ENCODE measurements at regions not wholly inside any gene's neighbourhood (a gene's known extent, or its start where the extent isn't known, plus 50 kb on each side); places are given as distances from the start of the nearest gene placed in this dataset.
"Not testable (repeated sequence)": the region's sequence is repeated elsewhere in the genome, so short reads cannot be mapped to it uniquely, and the experiment has no call there.

DNA sequence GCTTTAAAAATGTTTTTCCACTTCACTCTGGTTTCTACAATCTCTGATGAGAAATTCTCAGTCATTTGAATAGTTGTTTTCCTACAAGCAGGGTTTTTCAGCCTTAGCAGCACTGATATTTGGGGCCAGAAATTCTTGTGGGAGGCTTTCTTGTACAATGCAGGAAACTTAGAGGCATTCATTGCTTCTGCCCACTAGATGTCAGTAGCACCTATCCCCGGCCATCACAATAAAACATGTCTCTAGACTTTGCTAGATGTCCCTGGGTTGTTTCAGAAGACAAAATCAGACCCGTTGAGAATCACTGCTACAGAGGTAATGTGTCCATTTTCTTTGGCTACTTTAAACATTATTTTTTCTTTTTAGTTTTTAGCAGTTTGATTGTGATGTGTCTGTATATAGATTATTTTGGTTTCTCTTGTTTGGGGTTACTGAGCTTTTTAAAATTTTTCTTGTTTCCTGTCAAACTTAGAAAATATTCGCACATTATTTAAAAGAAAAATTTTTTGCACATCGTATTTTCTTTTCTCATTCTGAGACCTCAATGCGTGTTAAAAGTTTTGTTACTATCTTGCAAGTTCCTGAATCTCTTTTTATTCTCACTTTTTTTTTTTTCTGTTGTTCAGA lies 60.8 kb upstream of the CCDC179 start:
- DNase-seq (ENCODE audit: low spot score): no peak
- FAIRE-seq: no peak

DNA sequence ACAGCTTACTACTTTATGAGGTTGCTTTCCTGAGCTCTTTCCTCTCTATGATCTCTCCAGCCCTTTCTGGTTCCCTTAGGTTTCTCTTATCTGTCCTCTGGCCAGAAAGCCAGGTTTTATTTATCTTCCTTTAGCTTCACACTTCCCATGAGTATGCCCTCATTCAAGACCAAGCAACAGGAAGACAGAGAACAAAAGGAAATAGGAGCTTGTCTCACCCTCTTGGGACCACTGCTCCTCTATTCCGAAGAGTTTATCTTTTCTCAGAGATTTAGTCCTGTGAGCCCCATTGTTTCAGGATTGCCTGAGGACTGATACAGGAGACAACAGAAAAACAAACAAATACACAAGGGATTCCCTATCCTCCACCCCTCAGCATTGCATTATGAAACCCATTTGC lies 62.4 kb upstream of the CCDC179 start:
- FAIRE-seq (no peak), DNase-seq (ENCODE audit: low spot score) (no peak)

DNA sequence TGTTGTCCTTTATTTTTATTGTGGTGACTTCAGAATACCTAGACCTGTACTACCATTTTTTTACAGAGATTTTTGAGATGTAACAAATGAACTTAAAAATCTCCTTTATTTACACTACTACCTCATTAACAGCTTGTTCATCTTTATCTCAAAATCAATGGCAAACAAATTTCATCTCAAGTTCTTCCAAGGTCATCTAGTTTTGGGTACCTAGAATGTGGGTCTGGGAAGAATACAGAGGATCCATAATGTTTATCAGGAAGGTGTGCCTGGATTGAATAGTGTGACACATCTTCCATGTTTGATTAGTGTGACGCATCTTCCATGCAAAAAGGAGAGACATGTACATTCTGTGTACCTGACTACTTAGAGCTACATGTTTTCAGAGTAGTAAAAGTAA lies 63.3 kb upstream of the CCDC179 start:
- FAIRE-seq: no peak
- no peak for DNase-seq (ENCODE audit: low spot score)

DNA sequence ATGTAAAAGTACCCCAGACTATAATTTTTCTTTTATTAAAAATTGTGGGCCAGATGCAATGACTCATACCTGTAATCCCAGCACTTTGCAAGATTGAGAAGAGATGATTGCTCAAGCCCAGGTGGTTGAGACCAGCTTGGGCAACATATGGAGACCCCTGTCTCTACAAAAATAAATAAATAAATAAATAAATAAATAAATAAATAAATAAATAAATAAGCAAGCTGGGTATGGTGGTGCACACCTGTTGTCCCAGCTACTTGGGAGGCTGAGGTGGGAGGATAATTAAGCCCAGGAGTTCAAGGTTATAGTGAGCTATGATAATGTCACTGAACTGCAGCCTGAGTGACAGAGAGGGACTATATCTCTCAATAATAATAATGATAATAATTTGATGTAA lies 66.1 kb upstream of the CCDC179 start:
- DNase-seq (ENCODE audit: low spot score) (no peak), FAIRE-seq (no peak)

DNA sequence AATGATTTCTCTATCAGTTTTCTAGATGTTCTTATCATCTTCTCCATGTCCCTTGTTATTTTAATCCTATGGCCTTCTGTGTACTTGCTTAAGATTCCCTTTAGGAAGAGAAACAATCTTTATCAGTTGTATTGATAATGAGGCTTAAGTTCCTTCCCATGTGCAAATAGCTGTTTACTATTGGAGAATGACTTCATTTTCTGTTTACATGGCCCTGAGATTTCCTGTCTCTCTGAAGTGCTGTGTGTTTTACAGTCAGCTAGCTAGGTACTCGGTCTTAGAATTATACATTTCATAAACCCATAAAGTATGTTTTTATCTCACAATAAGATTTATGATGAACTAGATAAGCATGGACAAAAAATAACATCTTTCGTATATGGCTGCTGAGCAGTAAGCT lies 67.5 kb upstream of the CCDC179 start:
- DNase-seq (ENCODE audit: low spot score): no peak
- FAIRE-seq: no peak

DNA sequence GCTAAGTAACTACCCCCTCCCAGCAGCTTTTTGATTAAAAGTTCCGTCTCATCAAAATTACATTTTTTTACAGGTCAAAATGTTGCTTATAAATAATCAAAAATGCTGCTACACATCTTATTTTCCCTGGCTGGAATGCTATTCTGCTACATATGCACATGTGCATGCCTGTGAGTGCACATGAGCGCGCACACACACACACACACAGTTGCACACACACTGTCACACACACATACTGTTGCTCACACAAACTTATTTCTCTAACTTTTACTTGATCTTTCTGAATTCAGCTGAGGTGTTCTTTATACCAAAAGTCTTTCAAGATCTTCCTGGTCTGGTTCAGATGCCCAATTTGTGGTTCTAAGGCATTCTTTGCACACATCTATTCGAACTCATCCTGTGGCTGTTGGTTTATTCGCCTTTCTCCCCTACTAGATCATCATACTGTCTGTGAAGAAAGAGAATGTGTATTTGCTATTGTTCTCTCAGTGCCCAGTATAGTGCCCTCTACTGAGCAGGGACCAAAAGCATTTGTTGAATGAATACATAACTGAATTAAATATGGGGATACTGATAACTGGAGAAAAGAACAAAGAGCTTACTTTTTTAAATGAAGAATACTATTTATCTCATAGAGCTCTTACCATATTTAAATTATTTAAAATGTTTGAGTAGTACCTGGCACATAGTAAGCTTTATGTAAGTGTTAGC lies 68.1 kb upstream of the CCDC179 start:
- DNase-seq (ENCODE audit: low spot score): no peak
- no peak for FAIRE-seq

DNA sequence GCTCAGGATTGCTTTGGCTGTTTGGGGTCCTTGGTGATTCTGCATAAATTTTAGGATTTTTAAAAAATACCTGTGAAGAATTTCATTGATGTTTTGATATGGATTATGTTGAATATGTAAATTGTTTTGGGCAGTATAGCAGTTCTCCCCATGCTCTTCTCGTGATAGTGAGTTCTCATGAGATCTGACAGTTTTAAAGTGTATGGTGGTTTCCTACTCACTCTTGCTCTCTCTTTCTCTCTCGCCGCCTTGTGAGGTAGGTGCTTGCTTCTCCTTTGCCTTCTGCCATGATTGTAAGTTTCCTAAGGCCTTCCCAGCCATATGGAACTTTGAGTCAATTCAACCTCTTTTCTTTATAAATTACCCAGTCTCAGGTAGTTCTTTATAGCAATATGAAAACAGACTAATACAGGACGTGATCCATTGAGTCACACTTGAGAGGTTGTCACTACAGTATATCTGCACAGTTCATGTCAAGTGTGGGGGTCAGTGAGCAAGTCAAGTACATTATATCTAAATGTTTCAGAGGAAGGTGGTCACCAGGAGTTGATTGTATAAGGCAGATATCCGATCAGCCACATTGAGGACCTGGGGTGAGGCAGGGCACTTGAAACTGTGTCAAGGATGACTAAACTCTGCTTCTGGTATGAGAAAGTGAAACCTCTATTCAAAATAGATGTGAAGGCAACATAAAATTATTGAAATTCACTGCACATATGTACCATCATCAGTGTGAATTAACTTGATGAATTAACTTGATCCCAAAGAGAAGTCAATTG lies 70.7 kb upstream of the CCDC179 start:
- FAIRE-seq: no peak
- no peak for DNase-seq (ENCODE audit: low spot score)

DNA sequence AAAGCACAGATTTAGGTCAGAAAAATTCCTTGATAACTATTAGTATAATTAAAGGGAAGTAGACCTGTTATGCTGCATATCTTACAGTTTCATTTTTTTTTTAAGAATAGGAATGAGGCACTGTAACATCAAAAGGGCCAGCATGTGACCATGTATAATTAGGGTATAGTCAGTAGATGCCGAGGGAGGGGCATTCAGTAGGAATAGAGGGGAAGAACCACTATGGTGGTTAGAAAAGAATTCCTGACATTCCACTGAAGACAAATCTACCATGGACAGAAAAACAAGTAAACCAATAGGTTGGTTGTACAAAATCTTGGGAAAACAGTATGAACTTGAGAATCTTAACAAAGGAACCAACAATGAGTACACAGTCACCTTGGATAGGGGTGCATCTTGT lies 78.4 kb upstream of the CCDC179 start:
- DNase-seq (ENCODE audit: low spot score): no peak

DNA sequence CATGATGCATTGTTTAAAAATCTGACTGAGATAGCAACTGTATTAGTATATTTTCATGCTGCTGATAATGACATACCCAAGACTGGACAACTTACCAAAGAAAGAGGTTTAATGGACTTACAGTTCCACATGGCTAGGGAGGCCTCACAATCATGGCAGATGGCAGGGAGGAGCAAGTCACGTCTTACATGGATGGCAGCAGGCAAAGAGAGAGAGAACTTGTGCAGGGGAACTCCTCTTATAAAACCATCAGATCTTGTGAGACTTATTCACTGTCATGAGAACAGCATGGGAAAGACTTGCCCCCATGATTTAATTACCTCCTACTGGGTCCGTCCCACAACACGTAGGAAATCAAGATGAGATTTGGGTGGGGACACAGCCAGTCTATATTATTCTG lies 81.3 kb upstream of the CCDC179 start:
- FAIRE-seq; DNase-seq (ENCODE audit: low spot score): not testable (repeated sequence)

More for the DNA sequence above, 78.4 kb upstream of the CCDC179 start:
- FAIRE-seq: no peak

DNA sequence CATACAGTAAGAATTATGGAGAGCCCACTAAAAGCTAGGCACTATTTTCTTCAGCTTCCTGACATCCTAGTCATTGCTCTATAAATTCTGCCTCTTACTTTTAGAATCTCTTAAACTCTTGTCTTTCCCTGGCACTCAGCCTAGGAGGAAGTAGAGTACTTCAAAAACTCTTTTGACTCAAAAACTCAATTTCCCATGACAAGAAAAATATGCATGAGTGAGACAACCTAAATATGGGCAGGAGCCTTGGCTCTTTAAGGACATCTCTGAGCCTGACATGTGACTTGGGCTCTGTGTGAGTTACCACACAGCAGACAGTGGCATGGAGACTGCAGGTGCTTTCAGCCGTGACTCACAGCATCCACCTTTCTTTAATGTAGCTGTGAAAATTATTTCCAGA lies 97.5 kb upstream of the CCDC179 start:
- FAIRE-seq: no peak
- DNase-seq (ENCODE audit: low spot score): no peak

DNA sequence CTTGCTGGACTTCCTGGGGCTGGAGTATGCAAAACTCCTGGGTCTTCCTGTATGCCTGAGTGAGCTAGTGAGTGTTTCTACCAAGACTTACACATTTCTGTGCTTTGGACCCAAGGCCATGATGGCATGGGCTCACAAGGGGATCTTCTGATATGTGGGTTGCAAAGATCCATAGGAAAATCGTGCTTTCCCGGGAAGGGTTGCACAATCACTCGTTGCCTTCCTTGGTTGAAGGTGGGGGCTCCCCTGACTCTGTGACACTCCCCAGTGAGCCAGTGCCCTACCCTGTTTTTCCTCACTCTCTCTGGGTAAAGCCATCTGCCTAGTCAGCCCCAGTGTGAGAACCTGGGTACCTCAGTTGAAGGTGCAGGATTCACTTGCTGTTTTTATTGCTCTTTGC lies 114.0 kb upstream of the CCDC179 start:
- FAIRE-seq (no peak), DNase-seq (ENCODE audit: low spot score) (no peak)

DNA sequence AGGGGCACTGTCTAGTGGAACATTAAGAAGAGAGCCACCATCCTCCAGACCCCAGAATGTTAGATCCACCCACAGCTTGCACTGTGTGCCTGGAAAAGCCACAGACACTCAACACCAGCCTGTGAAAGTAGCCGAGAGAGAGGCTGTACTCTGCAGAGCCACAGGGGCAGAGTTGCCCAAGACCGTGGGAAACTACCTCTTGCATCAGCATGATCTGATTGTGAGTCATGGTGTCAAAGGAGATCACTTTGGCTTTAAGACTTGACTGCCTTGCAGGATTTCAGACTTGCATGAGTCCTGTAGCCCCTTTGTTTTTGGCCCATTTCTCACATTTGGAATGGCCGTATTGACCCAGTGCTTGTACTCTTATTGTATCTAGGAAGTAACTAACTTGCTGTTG lies 115.9 kb upstream of the CCDC179 start:
- DNase-seq (ENCODE audit: low spot score) (peak; percentile 42), FAIRE-seq (no peak)

DNA sequence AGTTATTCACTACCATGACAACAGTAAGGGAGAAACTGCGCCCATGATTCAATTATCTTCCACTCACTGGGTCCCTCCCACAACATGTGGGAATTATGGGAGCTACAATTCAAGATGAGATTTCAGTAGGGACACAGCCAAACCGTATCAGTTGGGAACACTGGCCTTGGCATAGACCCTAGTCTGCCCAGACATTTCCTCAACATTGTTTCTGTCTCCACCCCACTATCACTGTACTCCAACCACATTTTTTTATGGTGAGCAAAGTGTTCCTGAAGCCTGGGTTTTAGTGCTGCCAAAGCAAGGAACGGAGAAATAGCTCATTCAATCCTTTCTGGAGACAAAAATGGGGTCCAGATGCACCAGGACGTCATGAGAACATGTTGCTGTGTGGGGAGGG lies 122.6 kb upstream of the CCDC179 start:
- FAIRE-seq: no peak

DNA sequence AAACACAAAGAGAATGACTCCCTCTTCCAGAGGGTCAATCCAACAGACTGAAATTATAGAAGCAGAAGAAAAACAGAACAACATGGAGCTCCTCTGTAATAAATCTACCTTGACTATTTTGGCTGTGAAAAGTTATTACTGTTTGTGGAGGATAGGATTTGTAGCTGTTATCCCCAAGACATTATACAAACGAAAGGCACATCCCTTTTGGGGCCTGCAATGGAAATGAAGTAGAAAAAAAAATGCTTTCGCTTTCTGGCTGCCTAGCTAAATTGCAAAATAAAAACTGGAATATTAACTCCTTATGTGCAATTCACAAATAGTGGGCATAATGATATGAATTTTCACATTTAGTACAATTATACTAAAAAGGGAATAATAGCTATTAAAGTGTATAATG lies 123.8 kb upstream of the CCDC179 start:
- FAIRE-seq: no peak
- no peak for DNase-seq (ENCODE audit: low spot score)

More for the DNA sequence above, 122.6 kb upstream of the CCDC179 start:
- no peak for DNase-seq (ENCODE audit: low spot score)

DNA sequence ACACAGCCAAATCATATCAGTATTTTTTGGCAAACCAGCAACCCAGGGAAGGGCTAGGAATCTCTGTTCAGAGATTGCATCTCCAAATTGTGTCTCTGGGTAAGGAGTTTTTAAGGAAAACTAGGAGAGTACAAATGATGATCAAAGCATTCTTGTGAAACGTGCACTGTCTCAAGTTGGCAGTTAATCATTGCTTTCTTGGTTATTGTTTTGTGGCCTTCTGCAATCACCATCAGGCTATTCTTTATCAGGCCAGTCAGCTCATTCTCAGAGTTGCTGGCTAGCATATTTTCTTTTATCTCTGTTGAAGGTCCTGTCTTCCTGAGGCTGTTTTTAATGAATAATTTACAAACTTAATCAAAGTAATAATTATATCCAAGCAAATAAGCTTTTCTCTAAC lies 129.1 kb upstream of the CCDC179 start:
- FAIRE-seq: no peak
- DNase-seq (ENCODE audit: low spot score): no peak

DNA sequence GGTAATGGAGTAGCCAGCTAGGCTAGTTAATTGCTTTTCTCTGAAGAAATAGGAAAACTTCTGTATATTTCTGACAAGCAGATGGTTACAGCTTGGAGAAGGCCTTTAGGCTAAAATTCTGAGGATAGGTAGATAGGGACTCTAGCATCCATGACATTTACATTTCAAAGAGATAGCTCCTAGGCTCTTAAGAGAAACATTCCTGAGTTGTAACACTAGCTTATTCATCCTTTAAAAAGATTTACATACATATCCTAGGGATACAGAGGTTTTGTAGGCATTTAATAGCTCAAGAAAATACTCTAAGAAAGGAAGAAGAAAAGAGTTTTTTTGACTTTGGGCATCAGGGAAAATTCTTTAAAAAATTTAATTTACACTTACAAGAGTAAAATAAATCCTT lies 130.9 kb upstream of the CCDC179 start:
- no peak for DNase-seq (ENCODE audit: low spot score)
- no peak for FAIRE-seq

DNA sequence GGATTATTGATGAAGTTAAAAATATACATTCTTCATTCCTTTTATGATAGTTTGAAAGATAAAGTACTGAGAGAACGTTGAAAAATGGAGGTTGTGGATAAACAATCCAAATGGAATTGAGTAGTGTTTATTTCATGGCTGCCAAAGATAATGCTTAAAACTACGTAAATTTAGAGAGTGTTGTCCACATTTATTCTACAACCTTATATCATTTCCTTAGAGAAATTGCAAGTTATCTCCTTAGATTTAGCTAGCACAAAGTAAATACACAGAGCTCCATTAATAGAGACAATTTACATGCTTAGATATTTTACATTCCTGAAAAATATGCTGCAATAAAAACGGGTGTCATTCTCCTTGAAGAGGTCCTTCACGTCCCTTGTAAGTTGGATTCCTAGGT lies 146.5 kb upstream of the CCDC179 start:
- FAIRE-seq: no peak
- DNase-seq (ENCODE audit: low spot score): no peak

DNA sequence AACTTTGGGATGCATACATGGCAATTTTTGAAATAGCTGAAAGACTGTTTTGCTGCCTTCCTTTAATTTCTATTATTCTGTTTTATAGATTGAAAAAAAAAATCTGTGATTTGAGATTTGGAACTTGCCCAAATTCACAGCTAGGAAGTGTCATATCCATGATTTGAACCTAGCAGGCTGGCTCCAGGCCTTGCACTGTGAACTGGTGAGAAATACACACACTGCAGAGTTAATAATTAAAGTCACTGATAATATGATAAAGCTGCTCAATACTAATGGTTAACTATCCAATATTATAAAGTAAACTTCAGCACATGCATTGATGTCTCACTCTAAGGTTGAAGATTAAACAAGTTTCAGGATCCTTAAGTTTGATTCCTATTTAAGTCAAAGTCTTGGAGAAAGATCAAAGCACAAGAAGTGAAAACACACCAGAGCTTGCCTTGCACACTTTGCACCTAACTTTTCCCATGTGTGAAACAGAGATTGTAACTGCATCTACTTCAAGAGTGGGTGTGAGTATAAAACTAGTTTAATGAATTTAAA lies 150.6 kb upstream of the CCDC179 start:
- FAIRE-seq (no peak), DNase-seq (ENCODE audit: low spot score) (no peak)

DNA sequence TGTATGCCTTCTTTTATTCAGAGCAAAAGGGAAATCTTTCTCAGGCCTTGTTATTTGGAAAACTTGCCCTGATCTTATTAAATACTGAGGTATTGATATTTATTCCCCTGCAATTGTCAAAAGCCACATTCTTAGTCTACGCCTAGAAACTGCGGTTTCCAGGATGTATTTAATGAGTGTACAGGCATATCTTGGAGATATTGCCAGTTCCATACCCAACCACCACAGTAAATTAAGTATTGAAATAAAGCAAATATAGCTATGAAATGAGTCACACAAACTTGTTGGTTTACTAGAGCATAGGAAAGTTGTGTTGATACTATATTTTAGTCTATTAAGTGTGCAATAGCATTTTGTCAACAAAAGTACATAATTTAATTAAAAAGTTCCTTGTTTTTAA lies 152.7 kb upstream of the CCDC179 start:
- FAIRE-seq (no peak), DNase-seq (ENCODE audit: low spot score) (no peak)

DNA sequence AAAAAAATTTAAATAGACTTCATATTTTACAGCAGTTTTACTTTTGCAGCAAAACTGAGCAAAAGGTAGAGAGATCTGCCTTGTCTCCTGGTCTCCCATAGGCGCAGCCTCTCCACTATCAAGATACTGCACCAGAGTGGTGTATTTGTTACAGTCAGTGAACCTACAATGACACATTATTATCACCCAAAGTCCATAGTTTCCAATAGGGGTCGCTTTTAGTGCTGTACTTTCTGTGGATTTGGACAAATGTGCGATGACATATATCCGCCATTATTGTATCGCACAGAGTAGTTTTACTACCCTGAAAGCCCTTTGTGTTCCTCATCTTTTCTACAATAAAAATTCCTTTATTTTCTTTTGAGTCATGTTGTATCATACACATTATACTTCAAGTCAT lies 153.2 kb upstream of the CCDC179 start:
- no peak for FAIRE-seq
- no peak for DNase-seq (ENCODE audit: low spot score)

DNA sequence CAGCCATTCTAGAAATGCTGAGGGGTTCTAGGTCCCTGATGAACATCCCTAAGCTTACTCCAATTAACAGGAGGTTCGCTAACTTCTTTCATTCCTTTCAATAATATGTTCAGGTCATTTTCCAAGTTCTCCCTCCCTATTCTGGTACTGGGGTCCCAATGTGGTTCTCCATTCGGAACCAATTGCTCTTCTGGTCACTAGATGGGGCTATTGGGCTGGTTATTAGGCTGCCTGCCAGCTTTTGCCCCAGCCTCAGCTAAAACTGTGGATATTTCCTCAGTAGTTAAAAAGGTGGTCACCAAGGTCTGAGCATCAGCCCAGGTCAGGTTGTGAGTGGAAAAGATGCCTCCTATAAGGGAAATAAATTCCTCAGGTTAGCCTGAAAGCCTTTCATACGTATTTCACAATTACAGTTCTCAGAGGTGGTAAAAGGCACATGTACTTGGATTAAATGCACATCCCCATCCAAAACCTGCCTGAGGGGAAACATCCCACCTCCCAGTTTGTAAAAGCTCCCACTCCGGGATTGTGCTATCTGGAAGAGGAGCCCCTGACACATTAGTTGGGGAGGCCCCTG lies 161.1 kb upstream of the CCDC179 start:
- FAIRE-seq (no peak), DNase-seq (ENCODE audit: low spot score) (no peak)

DNA sequence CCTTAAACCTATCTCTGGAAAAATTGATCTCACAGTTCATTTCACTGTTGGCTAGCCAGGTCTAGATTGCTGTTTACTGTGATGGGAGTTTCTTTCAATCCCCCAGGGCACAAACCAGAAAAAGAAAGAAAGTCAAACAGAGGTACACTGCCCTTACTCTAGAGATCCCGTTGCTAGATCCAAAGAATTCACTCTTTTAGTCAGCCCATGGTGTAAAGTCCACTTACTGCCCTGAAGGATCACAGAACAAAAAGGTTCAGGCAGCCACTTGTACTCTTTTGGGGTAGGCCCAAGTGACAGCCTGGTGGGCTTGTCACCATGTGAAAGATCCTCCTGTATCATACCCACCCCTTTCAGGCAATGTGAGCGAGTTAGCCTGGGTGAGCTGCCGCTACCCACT lies 162.6 kb upstream of the CCDC179 start:
- FAIRE-seq: no peak

More for the DNA sequence above, 162.6 kb upstream of the CCDC179 start:
- no peak for DNase-seq (ENCODE audit: low spot score)

Measured in RCC 7860 (cell line).